ENCODE measurements at regions not wholly inside any gene's neighbourhood (a gene's known extent, or its start where the extent isn't known, plus 50 kb on each side); places are given as distances from the start of the nearest gene placed in this dataset.

GRCh38 chr11:135075740-135076139 is 663.7 kb upstream of the B3GAT1 start:
- no peak overlapping the region for H3K27ac ChIP-seq (ENCODE audit: low read length)
- no peaks in the 10 kb centered on the region for H3K9me3 ChIP-seq (ENCODE audit: control insufficient read depth in 1 of 2, low read length in 2 of 2)
- no peaks in the 10 kb centered on the region for H3K36me3 ChIP-seq (ENCODE audit: control insufficient read depth in 1 of 2, insufficient read depth in 2 of 2, low read length in 2 of 2)
- H3K4me3 ChIP-seq (ENCODE audit: low read depth in 1 of 2, low read length in 2 of 2): no peak overlapping the region
- H3K4me1 ChIP-seq (ENCODE audit: control insufficient read depth in 1 of 2, insufficient read depth in 2 of 2, low read length in 2 of 2): no peaks in the 10 kb centered on the region
- H3K27me3 ChIP-seq (ENCODE audit: low read depth, low read length): no peaks in the 10 kb centered on the region

- H3K4me1 ChIP-seq (ENCODE audit: control insufficient read depth in 1 of 2, insufficient read depth in 2 of 2, low read length in 2 of 2): no peaks in the 10 kb centered on the region
- no peaks in the 10 kb centered on the region for H3K27me3 ChIP-seq (ENCODE audit: low read depth, low read length)
- H3K36me3 ChIP-seq (ENCODE audit: control insufficient read depth in 1 of 2, insufficient read depth in 2 of 2, low read length in 2 of 2): no peaks in the 10 kb centered on the region
- no peaks in the 10 kb centered on the region for H3K9me3 ChIP-seq (ENCODE audit: control insufficient read depth in 1 of 2, low read length in 2 of 2)
- H3K4me3 ChIP-seq (ENCODE audit: low read depth in 1 of 2, low read length in 2 of 2): no peak overlapping the region
- H3K27ac ChIP-seq (ENCODE audit: low read length): no peak overlapping the region
Observed at GRCh38 chr11:135074397-135074998, 662.5 kb upstream of the B3GAT1 start.

GRCh38 chr11:135073870-135074269 is 661.8 kb upstream of the B3GAT1 start:
- no peaks in the 10 kb centered on the region for H3K4me1 ChIP-seq (ENCODE audit: control insufficient read depth in 1 of 2, insufficient read depth in 2 of 2, low read length in 2 of 2)

GRCh38 chr11:135073381-135073780 is 661.3 kb upstream of the B3GAT1 start:
- no peaks in the 10 kb centered on the region for H3K27me3 ChIP-seq (ENCODE audit: low read depth, low read length)
- no peaks in the 10 kb centered on the region for H3K4me1 ChIP-seq (ENCODE audit: control insufficient read depth in 1 of 2, insufficient read depth in 2 of 2, low read length in 2 of 2)
- no peaks in the 10 kb centered on the region for H3K36me3 ChIP-seq (ENCODE audit: control insufficient read depth in 1 of 2, insufficient read depth in 2 of 2, low read length in 2 of 2)
- no peaks in the 10 kb centered on the region for H3K9me3 ChIP-seq (ENCODE audit: control insufficient read depth in 1 of 2, low read length in 2 of 2)
- H3K27ac ChIP-seq (ENCODE audit: low read length): no peak overlapping the region
- no peak overlapping the region for H3K4me3 ChIP-seq (ENCODE audit: low read depth in 1 of 2, low read length in 2 of 2)

More at GRCh38 chr11:135073870-135074269, 661.8 kb upstream of the B3GAT1 start:
- Histone ChIP-seq H3K9me3 (ENCODE audit: control insufficient read depth in 1 of 2, low read length in 2 of 2) (no peaks in the 10 kb centered on the region), H3K4me3 (ENCODE audit: low read depth in 1 of 2, low read length in 2 of 2) (no peak overlapping the region), H3K27ac (ENCODE audit: low read length) (no peak overlapping the region), H3K36me3 (ENCODE audit: control insufficient read depth in 1 of 2, insufficient read depth in 2 of 2, low read length in 2 of 2) (no peaks in the 10 kb centered on the region), H3K27me3 (ENCODE audit: low read depth, low read length) (no peaks in the 10 kb centered on the region)

GRCh38 chr11:135069890-135070289 is 657.8 kb upstream of the B3GAT1 start:
- Histone ChIP-seq H3K4me3 (ENCODE audit: low read depth in 1 of 2, low read length in 2 of 2) (no peak overlapping the region), H3K27ac (ENCODE audit: low read length) (no peak overlapping the region), H3K4me1 (ENCODE audit: control insufficient read depth in 1 of 2, insufficient read depth in 2 of 2, low read length in 2 of 2) (no peaks in the 10 kb centered on the region), H3K36me3 (ENCODE audit: control insufficient read depth in 1 of 2, insufficient read depth in 2 of 2, low read length in 2 of 2) (no peaks in the 10 kb centered on the region), H3K9me3 (ENCODE audit: control insufficient read depth in 1 of 2, low read length in 2 of 2) (no peaks in the 10 kb centered on the region), H3K27me3 (ENCODE audit: low read depth, low read length) (no peaks in the 10 kb centered on the region)

- Histone ChIP-seq H3K4me3 (ENCODE audit: low read depth in 1 of 2, low read length in 2 of 2) (no peak overlapping the region), H3K27ac (ENCODE audit: low read length) (no peak overlapping the region), H3K9me3 (ENCODE audit: control insufficient read depth in 1 of 2, low read length in 2 of 2) (no peaks in the 10 kb centered on the region), H3K36me3 (ENCODE audit: control insufficient read depth in 1 of 2, insufficient read depth in 2 of 2, low read length in 2 of 2) (no peaks in the 10 kb centered on the region), H3K4me1 (ENCODE audit: control insufficient read depth in 1 of 2, insufficient read depth in 2 of 2, low read length in 2 of 2) (no peaks in the 10 kb centered on the region), H3K27me3 (ENCODE audit: low read depth, low read length) (no peaks in the 10 kb centered on the region)
Observed at GRCh38 chr11:135069063-135069462, 657.0 kb upstream of the B3GAT1 start.

GRCh38 chr11:135062994-135063393 is 651.0 kb upstream of the B3GAT1 start:
- Histone ChIP-seq H3K4me1 (ENCODE audit: control insufficient read depth in 1 of 2, insufficient read depth in 2 of 2, low read length in 2 of 2) (no peaks in the 10 kb centered on the region), H3K27me3 (ENCODE audit: low read depth, low read length) (no peaks in the 10 kb centered on the region), H3K27ac (ENCODE audit: low read length) (no peak overlapping the region), H3K36me3 (ENCODE audit: control insufficient read depth in 1 of 2, insufficient read depth in 2 of 2, low read length in 2 of 2) (no peaks in the 10 kb centered on the region), H3K4me3 (ENCODE audit: low read depth in 1 of 2, low read length in 2 of 2) (no peak overlapping the region), H3K9me3 (ENCODE audit: control insufficient read depth in 1 of 2, low read length in 2 of 2) (peaks cover 8 to 16% of the 10 kb centered on the region in 2 donors)

- Histone ChIP-seq H3K27me3 (ENCODE audit: low read depth, low read length) (no peaks in the 10 kb centered on the region), H3K4me3 (ENCODE audit: low read depth in 1 of 2, low read length in 2 of 2) (no peak overlapping the region), H3K9me3 (ENCODE audit: control insufficient read depth in 1 of 2, low read length in 2 of 2) (peaks cover 8 to 16% of the 10 kb centered on the region in 2 donors), H3K27ac (ENCODE audit: low read length) (no peak overlapping the region), H3K4me1 (ENCODE audit: control insufficient read depth in 1 of 2, insufficient read depth in 2 of 2, low read length in 2 of 2) (no peaks in the 10 kb centered on the region), H3K36me3 (ENCODE audit: control insufficient read depth in 1 of 2, insufficient read depth in 2 of 2, low read length in 2 of 2) (no peaks in the 10 kb centered on the region)
Observed at GRCh38 chr11:135061166-135061565, 649.1 kb upstream of the B3GAT1 start.

GRCh38 chr11:135046986-135047385 is 634.9 kb upstream of the B3GAT1 start:
- no peaks in the 10 kb centered on the region for H3K9me3 ChIP-seq (ENCODE audit: control insufficient read depth in 1 of 2, low read length in 2 of 2)
- H3K4me3 ChIP-seq (ENCODE audit: low read depth in 1 of 2, low read length in 2 of 2): no peak overlapping the region
- H3K4me1 ChIP-seq (ENCODE audit: control insufficient read depth in 1 of 2, insufficient read depth in 2 of 2, low read length in 2 of 2): no peaks in the 10 kb centered on the region
- no peaks in the 10 kb centered on the region for H3K36me3 ChIP-seq (ENCODE audit: control insufficient read depth in 1 of 2, insufficient read depth in 2 of 2, low read length in 2 of 2)
- no peaks in the 10 kb centered on the region for H3K27me3 ChIP-seq (ENCODE audit: low read depth, low read length)
- no peak overlapping the region for H3K27ac ChIP-seq (ENCODE audit: low read length)

- Histone ChIP-seq H3K4me1 (ENCODE audit: control insufficient read depth in 1 of 2, insufficient read depth in 2 of 2, low read length in 2 of 2) (no peaks in the 10 kb centered on the region), H3K27me3 (ENCODE audit: low read depth, low read length) (no peaks in the 10 kb centered on the region), H3K4me3 (ENCODE audit: low read depth in 1 of 2, low read length in 2 of 2) (no peak overlapping the region), H3K9me3 (ENCODE audit: control insufficient read depth in 1 of 2, low read length in 2 of 2) (no peaks in the 10 kb centered on the region), H3K36me3 (ENCODE audit: control insufficient read depth in 1 of 2, insufficient read depth in 2 of 2, low read length in 2 of 2) (no peaks in the 10 kb centered on the region), H3K27ac (ENCODE audit: low read length) (no peak overlapping the region)
Observed at GRCh38 chr11:135046556-135046955, 634.5 kb upstream of the B3GAT1 start.

GRCh38 chr11:135043434-135043833 is 631.4 kb upstream of the B3GAT1 start:
- H3K9me3 ChIP-seq (ENCODE audit: control insufficient read depth in 1 of 2, low read length in 2 of 2): no peaks in the 10 kb centered on the region
- no peaks in the 10 kb centered on the region for H3K36me3 ChIP-seq (ENCODE audit: control insufficient read depth in 1 of 2, insufficient read depth in 2 of 2, low read length in 2 of 2)
- H3K27ac ChIP-seq (ENCODE audit: low read length): no peak overlapping the region
- H3K4me1 ChIP-seq (ENCODE audit: control insufficient read depth in 1 of 2, insufficient read depth in 2 of 2, low read length in 2 of 2): no peaks in the 10 kb centered on the region
- H3K4me3 ChIP-seq (ENCODE audit: low read depth in 1 of 2, low read length in 2 of 2): no peak overlapping the region
- H3K27me3 ChIP-seq (ENCODE audit: low read depth, low read length): no peaks in the 10 kb centered on the region

GRCh38 chr11:135037828-135038227 is 625.8 kb upstream of the B3GAT1 start:
- H3K4me3 ChIP-seq (ENCODE audit: low read depth in 1 of 2, low read length in 2 of 2): no peak overlapping the region
- no peaks in the 10 kb centered on the region for H3K36me3 ChIP-seq (ENCODE audit: control insufficient read depth in 1 of 2, insufficient read depth in 2 of 2, low read length in 2 of 2)
- H3K27me3 ChIP-seq (ENCODE audit: low read depth, low read length): no peaks in the 10 kb centered on the region
- H3K27ac ChIP-seq (ENCODE audit: low read length): no peak overlapping the region
- no peaks in the 10 kb centered on the region for H3K9me3 ChIP-seq (ENCODE audit: control insufficient read depth in 1 of 2, low read length in 2 of 2)
- H3K4me1 ChIP-seq (ENCODE audit: control insufficient read depth in 1 of 2, insufficient read depth in 2 of 2, low read length in 2 of 2): no peaks in the 10 kb centered on the region
